Urinary bladder (tissue), 3 donors: ENCODE measurements at regions not wholly inside any gene's neighbourhood (a gene's known extent, or its start where the extent isn't known, plus 50 kb on each side); places are given as distances from the start of the nearest gene placed in this dataset.

ENCODE experiments used
- DNase-seq: peaks from one replicate; pipeline ENCODE4 v3.0.0-alpha.2; 2015; ENCODE audit errors: extremely low spot score
- H3K27ac ChIP-seq: one replicate; pipeline ENCODE4 v1.5.1; 2013; ENCODE audit warnings: low read depth, mild to moderate bottlenecking, moderate library complexity
- H3K36me3 ChIP-seq: one replicate; pipeline ENCODE4 v1.6.1; 2013; ENCODE audit warnings: mild to moderate bottlenecking, moderate library complexity; ENCODE audit not compliant: insufficient read depth
- H3K4me1 ChIP-seq: one replicate; pipeline ENCODE4 v1.6.1; 2013; ENCODE audit warnings: mild to moderate bottlenecking, moderate library complexity; ENCODE audit not compliant: insufficient read depth
- H3K4me3 ChIP-seq: one replicate; pipeline ENCODE4 v1.5.1; 2013; ENCODE audit warnings: low read depth, low read length
- WGBS: extraction: QIAGEN DNeasy Blood & Tissue Kit; methylation state at CpG from one replicate; pipeline ENCODE4 v1.1.7; 2013; 5-methylcytosine and 5-hydroxymethylcytosine counted together
- donor health status: healthy with polysubstance abuse.
- donor health status: healthy.

- no peaks in the 10 kb centered on the region for H3K4me1 ChIP-seq
- H3K27ac ChIP-seq, result no peak overlapping the region
- no peak overlapping the region for H3K4me3 ChIP-seq
- WGBS, result 84% methylated on average over 2 of the region's 2 CpGs
- no peaks in the 10 kb centered on the region for H3K36me3 ChIP-seq
- DNase-seq, result no peak
Measured at GRCh38 chr13:107220245-107220644, 652.3 kb upstream of the ARGLU1 start.

- no peak for DNase-seq
- Histone ChIP-seq H3K36me3 (no peaks in the 10 kb centered on the region), H3K27ac (no peak overlapping the region), H3K4me3 (no peak overlapping the region), H3K4me1 (no peaks in the 10 kb centered on the region)
- WGBS, result 61% methylated on average over 6 of the region's 6 CpGs
Measured at GRCh38 chr13:107217251-107217650, 649.3 kb upstream of the ARGLU1 start.

- H3K27ac ChIP-seq, result no peak overlapping the region
- H3K4me3 ChIP-seq, result no peak overlapping the region
- no peak for DNase-seq
- 73% methylated on average over 11 of the region's 11 CpGs for WGBS
- no peaks in the 10 kb centered on the region for H3K4me1 ChIP-seq
- H3K36me3 ChIP-seq, result no peaks in the 10 kb centered on the region
Measured at GRCh38 chr13:107216046-107216755, 648.3 kb upstream of the ARGLU1 start.

GRCh38 chr13:107211073-107211472 lies 643.1 kb upstream of the ARGLU1 start:
- 8% methylated on average over 8 of the region's 8 CpGs for WGBS
- Histone ChIP-seq H3K4me1 (no peaks in the 10 kb centered on the region), H3K27ac (no peak overlapping the region), H3K4me3 (no peak overlapping the region), H3K36me3 (no peaks in the 10 kb centered on the region)
- peak; percentile 87 for DNase-seq

GRCh38 chr13:107210723-107211030 lies 642.7 kb upstream of the ARGLU1 start:
- Histone ChIP-seq H3K4me3 (peak overlapping the region; percentile 35), H3K27ac (no peak overlapping the region), H3K36me3 (no peaks in the 10 kb centered on the region), H3K4me1 (no peaks in the 10 kb centered on the region)
- DNase-seq, result no peak
- WGBS, result 14% methylated on average over 7 of the region's 7 CpGs

- peak overlapping the region; percentile 35 for H3K4me3 ChIP-seq
- 37% methylated on average over 11 of the region's 11 CpGs for WGBS
Measured at GRCh38 chr13:107209824-107210722, 642.1 kb upstream of the ARGLU1 start.

GRCh38 chr13:107208889-107209288 lies 641.0 kb upstream of the ARGLU1 start:
- no peak for DNase-seq
- 49% methylated on average over 4 of the region's 4 CpGs for WGBS
- no peak overlapping the region for H3K4me3 ChIP-seq
- H3K27ac ChIP-seq, result no peak overlapping the region
- no peaks in the 10 kb centered on the region for H3K36me3 ChIP-seq
- no peaks in the 10 kb centered on the region for H3K4me1 ChIP-seq

More at GRCh38 chr13:107209824-107210722, 642.1 kb upstream of the ARGLU1 start:
- no peak for DNase-seq
- Histone ChIP-seq H3K36me3 (no peaks in the 10 kb centered on the region), H3K4me1 (no peaks in the 10 kb centered on the region), H3K27ac (no peak overlapping the region)

- no peaks in the 10 kb centered on the region for H3K4me1 ChIP-seq
- H3K36me3 ChIP-seq, result no peaks in the 10 kb centered on the region
- H3K4me3 ChIP-seq, result no peak overlapping the region
- 32% methylated on average over 16 of the region's 16 CpGs for WGBS
- no peak overlapping the region for H3K27ac ChIP-seq
- no peak for DNase-seq
Measured at GRCh38 chr13:107205318-107206104, 637.6 kb upstream of the ARGLU1 start.

- H3K36me3 ChIP-seq, result no peaks in the 10 kb centered on the region
- no peaks in the 10 kb centered on the region for H3K4me1 ChIP-seq
- DNase-seq, result no peak
- WGBS, result 74% methylated on average over 11 of the region's 11 CpGs
- no peak overlapping the region for H3K4me3 ChIP-seq
- no peak overlapping the region for H3K27ac ChIP-seq
Measured at GRCh38 chr13:107203146-107203847, 635.4 kb upstream of the ARGLU1 start.

GRCh38 chr13:107202371-107203023 lies 634.6 kb upstream of the ARGLU1 start:
- DNase-seq, result peak; percentile 20
- Histone ChIP-seq H3K27ac (no peak overlapping the region), H3K4me1 (no peaks in the 10 kb centered on the region), H3K4me3 (no peak overlapping the region), H3K36me3 (no peaks in the 10 kb centered on the region)
- WGBS, result 38% methylated on average over 4 of the region's 4 CpGs

- no peak for DNase-seq
- WGBS, result 91% methylated on average over 6 of the region's 6 CpGs
- Histone ChIP-seq H3K36me3 (no peaks in the 10 kb centered on the region), H3K4me1 (no peaks in the 10 kb centered on the region), H3K27ac (no peak overlapping the region), H3K4me3 (no peak overlapping the region)
Measured at GRCh38 chr13:107200491-107200890, 632.6 kb upstream of the ARGLU1 start.

- no peak for DNase-seq
- Histone ChIP-seq H3K36me3 (no peaks in the 10 kb centered on the region), H3K4me1 (no peaks in the 10 kb centered on the region), H3K27ac (no peak overlapping the region), H3K4me3 (no peak overlapping the region)
- 62% methylated on average over 7 of the region's 7 CpGs for WGBS
Measured at GRCh38 chr13:107192289-107192688, 624.4 kb upstream of the ARGLU1 start.

GRCh38 chr13:107190065-107190464 lies 622.1 kb upstream of the ARGLU1 start:
- no peak overlapping the region for H3K4me3 ChIP-seq
- no peak for DNase-seq
- H3K4me1 ChIP-seq, result no peaks in the 10 kb centered on the region
- WGBS, result 84% methylated on average over 1 of the region's 1 CpG
- no peak overlapping the region for H3K27ac ChIP-seq
- no peaks in the 10 kb centered on the region for H3K36me3 ChIP-seq
